ENCODE measurements at regions not wholly inside any gene's neighbourhood (a gene's known extent, or its start where the extent isn't known, plus 50 kb on each side); places are given as distances from the start of the nearest gene placed in this dataset.

DNA sequence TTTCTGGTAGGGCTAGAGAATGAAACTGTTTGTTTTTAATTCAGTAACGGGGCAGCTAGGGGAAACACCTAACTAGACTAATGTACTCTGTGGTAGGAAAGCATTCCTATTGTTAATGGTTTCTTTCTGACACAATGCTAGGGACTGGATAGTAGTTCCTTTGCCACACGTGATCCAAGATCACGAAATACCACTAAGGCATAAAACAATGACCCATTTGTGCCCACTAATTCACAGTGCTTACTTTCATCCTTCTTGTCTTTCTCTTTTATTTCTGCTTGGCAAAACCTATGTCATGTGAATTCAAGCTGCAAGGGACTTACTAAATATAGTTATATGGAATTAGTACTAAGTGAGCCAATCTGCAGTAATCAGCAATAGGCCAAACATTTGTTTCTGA, 834.1 kb upstream of the SLITRK6 start:
- TF ChIP-seq CTBP1 (IDR thresholded peaks at IDR 0.05; ENCODE audit: borderline replicate concordance) (no peak), FOXK2 (IDR thresholded peaks at IDR 0.05) (no peak), TARDBP (IDR thresholded peaks at IDR 0.05) (no peak), ARNT (IDR thresholded peaks at IDR 0.05) (no peak), SP1 (IDR thresholded peaks at IDR 0.05) (no peak), FOXM1 (IDR thresholded peaks at IDR 0.05; ENCODE audit: borderline replicate concordance) (no peak), FOXA1 (IDR thresholded peaks at IDR 0.05) (no peak)
